MM.1S (cell line): ENCODE measurements at regions not wholly inside any gene's neighbourhood (a gene's known extent, or its start where the extent isn't known, plus 50 kb on each side); places are given as distances from the start of the nearest gene placed in this dataset.

Experiments used
- DNase-seq: peaks from one replicate; pipeline ENCODE4 v3.0.0-alpha.2; 2015
- H2AFZ ChIP-seq: fragments of 300-600 bp; sonication (generic); 2 replicates; pipeline ENCODE4 v1.6.0; 2016; ENCODE audit warnings: antibody characterized with exemption, low read length
- H3F3A ChIP-seq: fragments of 300-600 bp; sonication (generic); 2 replicates; pipeline ENCODE4 v1.6.1; 2016; ENCODE audit warnings: mild to moderate bottlenecking, antibody characterized with exemption, low read length, moderate library complexity, mixed read lengths; ENCODE audit not compliant: insufficient read depth
- H3K27ac ChIP-seq: fragments of 300-600 bp; sonication (generic); 2 replicates; pipeline ENCODE4 v1.5.1; 2016; ENCODE audit warnings: mild to moderate bottlenecking, low read length
- H3K27me3 ChIP-seq: fragments of 300-600 bp; sonication (generic); replicated peaks from 2 replicates; pipeline ENCODE4 v1.6.0; 2016; ENCODE audit warnings: low read length; ENCODE audit not compliant: insufficient read depth
- H3K36me3 ChIP-seq: fragments of 300-600 bp; sonication (generic); replicated peaks from 2 replicates; pipeline ENCODE4 v1.6.1; 2016; ENCODE audit warnings: mild to moderate bottlenecking, low read length, mixed read lengths; ENCODE audit not compliant: insufficient read depth
- H3K4me1 ChIP-seq: fragments of 300-600 bp; sonication (generic); 2 replicates; pipeline ENCODE4 v1.6.1; 2016; ENCODE audit warnings: low read length, mixed read lengths
- H3K4me2 ChIP-seq: fragments of 300-600 bp; sonication (generic); 2 replicates; pipeline ENCODE4 v1.6.0; 2016; ENCODE audit warnings: low read depth, low read length
- H3K4me3 ChIP-seq: fragments of 300-600 bp; sonication (generic); 2 replicates; pipeline ENCODE4 v1.5.1; 2016; ENCODE audit warnings: low read length, mixed read lengths
- H3K79me2 ChIP-seq: fragments of 300-600 bp; sonication (generic); 2 replicates; pipeline ENCODE4 v1.6.1; 2016; ENCODE audit warnings: mixed run types, low read length, mixed read lengths
- H3K9ac ChIP-seq: fragments of 300-600 bp; sonication (generic); 2 replicates; pipeline ENCODE4 v1.6.1; 2016; ENCODE audit warnings: low read length, mixed read lengths
- H3K9me2 ChIP-seq: fragments of 300-600 bp; sonication (generic); replicated peaks from 2 replicates; pipeline ENCODE4 v1.6.1; 2016; ENCODE audit warnings: mild to moderate bottlenecking, low read length, mixed read lengths; ENCODE audit not compliant: insufficient read depth
- H3K9me3 ChIP-seq: fragments of 300-600 bp; sonication (generic); replicated peaks from 2 replicates; pipeline ENCODE4 v1.6.1; 2016; ENCODE audit warnings: mild to moderate bottlenecking, low read length, mixed read lengths; ENCODE audit not compliant: insufficient read depth
- H4K20me1 ChIP-seq: fragments of 300-600 bp; sonication (generic); 2 replicates; pipeline ENCODE4 v1.6.1; 2016; ENCODE audit warnings: mild to moderate bottlenecking, low read length, moderate library complexity, mixed read lengths; ENCODE audit not compliant: insufficient read depth
- EZH2 ChIP-seq: fragments of 300-600 bp; sonication (generic); optimal IDR thresholded peaks from 2 replicates; pipeline ENCODE3; 2017; ENCODE audit warnings: low read depth, mild to moderate bottlenecking, antibody characterized with exemption, low read length, mixed read lengths
- EZH2phosphoT487 ChIP-seq: fragments of 300-600 bp; sonication (generic); IDR thresholded peaks from 2 replicates; pipeline ENCODE4 v1.6.1; 2018; ENCODE audit warnings: antibody characterized with exemption, low read length
- TF ChIP-seq, protein P1 (sequence below): fragments of 300-600 bp; sonication (generic); IDR thresholded peaks from 2 replicates; pipeline ENCODE4 v1.5.1; 2016; ENCODE audit warnings: antibody characterized with exemption, low read length, mixed read lengths

DNA sequence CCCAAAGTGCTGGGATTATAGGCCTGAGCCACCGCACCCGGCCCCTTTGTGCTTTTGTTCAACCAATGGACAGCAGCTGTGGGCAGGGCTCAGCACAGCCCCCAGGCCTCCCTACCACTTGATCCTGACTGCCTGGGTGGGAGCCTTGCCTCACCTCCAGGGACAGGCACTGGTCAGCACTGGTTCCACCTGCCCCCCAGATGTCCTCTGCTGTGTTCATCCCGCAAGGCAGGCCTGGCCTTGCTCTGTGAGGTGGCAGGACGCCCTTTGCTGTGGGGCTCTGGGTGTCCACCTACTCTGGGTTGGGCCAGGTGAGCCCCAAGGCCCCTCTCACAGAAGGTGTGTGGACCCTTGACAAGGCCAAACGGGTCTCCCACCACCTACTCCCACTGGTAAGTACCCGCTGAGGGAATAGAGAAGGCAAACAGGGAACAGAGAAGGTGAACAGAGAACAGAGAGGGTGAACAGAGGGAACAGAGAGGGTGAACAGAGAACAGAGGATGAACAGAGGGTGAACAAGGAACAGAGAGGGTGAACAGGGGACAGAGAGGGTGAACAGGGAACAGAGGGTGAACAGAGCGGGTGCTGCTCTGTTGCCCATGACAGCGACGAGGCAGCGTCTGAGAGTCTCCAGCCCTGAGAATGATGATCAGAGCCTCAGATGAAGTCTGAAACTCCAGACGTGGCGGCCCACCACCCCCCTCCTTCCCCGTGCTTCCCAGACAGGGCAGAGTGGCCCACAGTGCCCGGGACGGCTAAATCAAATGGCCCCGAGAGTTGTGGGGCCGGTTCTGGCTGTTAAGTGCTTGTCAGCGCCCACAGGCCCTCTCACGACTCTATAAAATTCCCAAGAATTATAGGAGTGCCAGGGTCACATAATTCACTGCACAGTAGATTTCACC is 55.0 kb upstream of the NKX1-1 start:
- Histone ChIP-seq H3K36me3 (no peaks in the 10 kb centered on the region), H3K27me3 (no peaks in the 10 kb centered on the region; the same call in 1 of the 2 replicates), H3K27ac (no peak overlapping the region), H3K4me2 (no peak overlapping the region), H3K79me2 (no peaks in the 10 kb centered on the region), H3K9me3 (no peaks in the 10 kb centered on the region), H4K20me1 (no peaks in the 10 kb centered on the region), H3K9ac (no peak overlapping the region), H3F3A (no peaks in the 10 kb centered on the region), H3K4me1 (no peaks in the 10 kb centered on the region), H2AFZ (no peak overlapping the region), H3K9me2 (no peaks in the 10 kb centered on the region), H3K4me3 (no peak overlapping the region)
- DNase-seq: no peak
- no peak for TF ChIP-seq EZH2
- TF ChIP-seq, protein P1, sequence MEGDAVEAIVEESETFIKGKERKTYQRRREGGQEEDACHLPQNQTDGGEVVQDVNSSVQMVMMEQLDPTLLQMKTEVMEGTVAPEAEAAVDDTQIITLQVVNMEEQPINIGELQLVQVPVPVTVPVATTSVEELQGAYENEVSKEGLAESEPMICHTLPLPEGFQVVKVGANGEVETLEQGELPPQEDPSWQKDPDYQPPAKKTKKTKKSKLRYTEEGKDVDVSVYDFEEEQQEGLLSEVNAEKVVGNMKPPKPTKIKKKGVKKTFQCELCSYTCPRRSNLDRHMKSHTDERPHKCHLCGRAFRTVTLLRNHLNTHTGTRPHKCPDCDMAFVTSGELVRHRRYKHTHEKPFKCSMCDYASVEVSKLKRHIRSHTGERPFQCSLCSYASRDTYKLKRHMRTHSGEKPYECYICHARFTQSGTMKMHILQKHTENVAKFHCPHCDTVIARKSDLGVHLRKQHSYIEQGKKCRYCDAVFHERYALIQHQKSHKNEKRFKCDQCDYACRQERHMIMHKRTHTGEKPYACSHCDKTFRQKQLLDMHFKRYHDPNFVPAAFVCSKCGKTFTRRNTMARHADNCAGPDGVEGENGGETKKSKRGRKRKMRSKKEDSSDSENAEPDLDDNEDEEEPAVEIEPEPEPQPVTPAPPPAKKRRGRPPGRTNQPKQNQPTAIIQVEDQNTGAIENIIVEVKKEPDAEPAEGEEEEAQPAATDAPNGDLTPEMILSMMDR: no peak
- TF ChIP-seq EZH2phosphoT487: no peak

DNA sequence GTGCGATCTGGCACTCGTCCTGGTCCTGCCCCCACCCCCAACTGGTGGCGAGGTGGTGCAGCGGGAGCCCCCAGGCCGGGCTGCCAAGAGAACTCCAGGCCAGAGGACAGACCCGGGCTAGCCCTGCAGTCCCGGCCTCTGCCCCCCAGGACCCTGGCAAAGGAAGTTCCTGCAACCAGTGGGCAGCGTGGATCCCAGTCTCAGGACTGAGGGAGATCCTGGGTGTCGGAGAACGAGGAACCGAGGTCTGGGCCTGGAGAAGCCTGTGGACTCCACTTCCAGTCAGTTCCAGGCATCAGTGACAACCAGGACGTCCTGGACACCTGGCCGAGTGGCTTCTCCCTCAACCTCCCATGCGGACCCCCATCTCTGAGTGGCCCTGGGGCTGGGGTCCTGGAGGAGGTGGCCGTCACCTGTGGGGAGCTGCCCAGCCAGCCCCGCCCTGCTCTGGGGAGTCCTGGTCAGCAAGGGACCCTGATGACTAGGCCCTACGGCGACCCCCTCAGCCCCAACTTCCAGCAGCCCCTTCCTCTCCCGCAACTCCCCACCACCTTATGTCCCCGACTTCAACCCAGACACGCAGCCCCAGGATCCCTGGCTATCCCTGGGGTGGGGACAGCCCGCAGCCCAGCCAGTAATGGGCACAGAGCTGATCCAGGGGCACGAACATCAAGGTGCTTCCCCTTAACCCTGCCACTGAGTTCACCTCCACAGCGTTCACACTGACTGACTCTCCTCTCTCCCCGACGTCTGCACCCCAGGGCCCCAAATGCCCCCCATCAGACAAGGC is 53.7 kb upstream of the NKX1-1 start:
- H3F3A ChIP-seq: no peaks in the 10 kb centered on the region
- no peak for DNase-seq
- H3K27me3 ChIP-seq: no peaks in the 10 kb centered on the region; the same call in 1 of the 2 replicates
- no peak for TF ChIP-seq EZH2phosphoT487
- TF ChIP-seq EZH2: no peak
- TF ChIP-seq, protein P1: no peak
- no peak overlapping the region for H3K4me2 ChIP-seq
- H3K9me2 ChIP-seq: no peaks in the 10 kb centered on the region
- no peaks in the 10 kb centered on the region for H3K4me1 ChIP-seq
- H3K79me2 ChIP-seq: no peaks in the 10 kb centered on the region
- H3K9me3 ChIP-seq: no peaks in the 10 kb centered on the region
- no peak overlapping the region for H2AFZ ChIP-seq
- H3K36me3 ChIP-seq: no peaks in the 10 kb centered on the region
- no peaks in the 10 kb centered on the region for H4K20me1 ChIP-seq
- no peak overlapping the region for H3K9ac ChIP-seq
- H3K4me3 ChIP-seq: no peak overlapping the region
- H3K27ac ChIP-seq: no peak overlapping the region

DNA sequence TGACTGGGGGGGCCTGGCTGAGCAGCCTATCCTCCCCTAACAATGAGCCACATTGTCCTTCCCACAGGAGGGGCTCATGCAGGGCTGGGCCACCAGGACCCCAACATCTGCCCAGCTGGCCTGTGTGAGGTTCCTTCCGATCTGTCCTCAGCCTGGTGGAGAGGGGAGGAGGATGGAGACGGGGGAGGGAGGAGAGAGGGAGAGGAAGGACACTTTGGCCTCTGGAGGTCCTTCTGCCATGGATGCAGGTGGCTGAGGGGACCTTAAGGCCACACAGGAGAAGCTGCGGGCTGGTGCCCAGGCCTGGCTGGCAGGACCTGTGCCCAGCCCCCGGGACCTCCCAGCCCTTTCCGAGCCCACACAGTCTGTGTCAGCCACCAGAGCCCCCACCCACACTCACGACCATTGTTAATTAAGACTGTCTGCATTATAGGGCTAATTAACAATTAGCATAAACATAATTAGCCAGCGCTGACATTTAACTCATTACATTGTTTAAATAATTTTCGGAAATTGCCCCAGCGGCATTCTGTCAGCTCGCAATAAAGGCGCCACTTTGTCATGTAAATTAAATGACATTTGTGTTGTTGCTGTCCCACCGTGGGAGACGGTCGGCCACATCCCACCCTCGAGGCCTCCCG is 53.0 kb upstream of the NKX1-1 start:
- Histone ChIP-seq H3K27ac (no peak overlapping the region), H3K4me2 (no peak overlapping the region), H3K36me3 (no peaks in the 10 kb centered on the region), H3K4me1 (no peaks in the 10 kb centered on the region), H3K9me2 (no peaks in the 10 kb centered on the region), H3K79me2 (no peaks in the 10 kb centered on the region), H3K9me3 (no peaks in the 10 kb centered on the region), H3K4me3 (no peak overlapping the region), H4K20me1 (no peaks in the 10 kb centered on the region), H3K9ac (no peak overlapping the region), H3K27me3 (no peaks in the 10 kb centered on the region; the same call in 1 of the 2 replicates), H2AFZ (no peak overlapping the region), H3F3A (no peaks in the 10 kb centered on the region)
- TF ChIP-seq EZH2: no peak
- TF ChIP-seq, protein P1: no peak
- TF ChIP-seq EZH2phosphoT487: no peak
- DNase-seq: no peak
